ENCODE measurements at regions not wholly inside any gene's neighbourhood (a gene's known extent, or its start where the extent isn't known, plus 50 kb on each side); places are given as distances from the start of the nearest gene placed in this dataset.

DNA sequence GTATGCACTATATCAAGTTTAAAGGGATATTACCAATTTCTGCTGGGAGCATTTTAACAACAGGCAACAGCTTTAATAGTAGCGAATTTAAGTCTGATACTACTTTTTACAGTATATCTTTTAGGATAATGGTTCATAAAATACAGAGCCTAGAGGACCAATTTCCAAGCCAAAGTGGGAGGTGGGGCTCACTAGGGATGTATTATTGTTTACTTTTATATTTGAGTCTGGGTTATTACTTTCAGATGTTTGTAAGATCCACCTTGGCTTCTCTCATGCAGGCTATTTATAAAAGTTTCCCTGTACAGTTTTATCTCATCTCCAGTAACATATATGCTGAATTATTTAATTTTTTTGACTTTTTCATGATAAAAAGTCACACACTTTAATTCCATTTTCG, 242.0 kb downstream of the CMPK2 start:
- no peak for TF ChIP-seq POLR2A (IDR thresholded peaks at IDR 0.05)
- TF ChIP-seq, protein P1, sequence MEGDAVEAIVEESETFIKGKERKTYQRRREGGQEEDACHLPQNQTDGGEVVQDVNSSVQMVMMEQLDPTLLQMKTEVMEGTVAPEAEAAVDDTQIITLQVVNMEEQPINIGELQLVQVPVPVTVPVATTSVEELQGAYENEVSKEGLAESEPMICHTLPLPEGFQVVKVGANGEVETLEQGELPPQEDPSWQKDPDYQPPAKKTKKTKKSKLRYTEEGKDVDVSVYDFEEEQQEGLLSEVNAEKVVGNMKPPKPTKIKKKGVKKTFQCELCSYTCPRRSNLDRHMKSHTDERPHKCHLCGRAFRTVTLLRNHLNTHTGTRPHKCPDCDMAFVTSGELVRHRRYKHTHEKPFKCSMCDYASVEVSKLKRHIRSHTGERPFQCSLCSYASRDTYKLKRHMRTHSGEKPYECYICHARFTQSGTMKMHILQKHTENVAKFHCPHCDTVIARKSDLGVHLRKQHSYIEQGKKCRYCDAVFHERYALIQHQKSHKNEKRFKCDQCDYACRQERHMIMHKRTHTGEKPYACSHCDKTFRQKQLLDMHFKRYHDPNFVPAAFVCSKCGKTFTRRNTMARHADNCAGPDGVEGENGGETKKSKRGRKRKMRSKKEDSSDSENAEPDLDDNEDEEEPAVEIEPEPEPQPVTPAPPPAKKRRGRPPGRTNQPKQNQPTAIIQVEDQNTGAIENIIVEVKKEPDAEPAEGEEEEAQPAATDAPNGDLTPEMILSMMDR (IDR thresholded peaks at IDR 0.05) = no peak
